HL-60 (cell line): ENCODE measurements at regions not wholly inside any gene's neighbourhood (a gene's known extent, or its start where the extent isn't known, plus 50 kb on each side); places are given as distances from the start of the nearest gene placed in this dataset.

Experiments
- CTCF ChIP-seq: IDR thresholded peaks from one replicate; pipeline ENCODE4 v1.5.1; 2011; ENCODE audit warnings: low read length, control low read depth, inconsistent platforms; ENCODE audit not compliant: insufficient read depth
- GABPA ChIP-seq: IDR thresholded peaks from 2 replicates; pipeline ENCODE4 v1.6.1; 2012; ENCODE audit warnings: low read depth
- POLR2AphosphoS5 ChIP-seq: IDR thresholded peaks from 2 replicates; pipeline ENCODE4 v1.6.1; 2012; ENCODE audit warnings: low read depth
- REST ChIP-seq: IDR thresholded peaks from 2 replicates; pipeline ENCODE4 v1.6.1; 2012; ENCODE audit warnings: low read depth; ENCODE audit not compliant: insufficient replicate concordance

GRCh38 chr16:46426336-46426735, 194.8 kb downstream of the SHCBP1 start:
- TF ChIP-seq POLR2AphosphoS5 (no peak), CTCF (no peak), GABPA (no peak), REST (no peak)
